Activated T-helper 1 cell treated with anti-CD3 and anti-CD28 coated beads, Interleukin-2, amount 50 U/mL, for 16 hours (primary cell): ENCODE measurements at regions not wholly inside any gene's neighbourhood (a gene's known extent, or its start where the extent isn't known, plus 50 kb on each side); places are given as distances from the start of the nearest gene placed in this dataset.
"Not testable (repeated sequence)": the region's sequence is repeated elsewhere in the genome, so short reads cannot be mapped to it uniquely, and the experiment has no call there.

Source experiments
- DNase-seq, 2 donors: peaks; one replicate each; pipeline ENCODE4 v3.0.0-alpha.2; 2020; ENCODE audit warnings: low read depth in 1 of 2, low spot score in 1 of 2

DNA sequence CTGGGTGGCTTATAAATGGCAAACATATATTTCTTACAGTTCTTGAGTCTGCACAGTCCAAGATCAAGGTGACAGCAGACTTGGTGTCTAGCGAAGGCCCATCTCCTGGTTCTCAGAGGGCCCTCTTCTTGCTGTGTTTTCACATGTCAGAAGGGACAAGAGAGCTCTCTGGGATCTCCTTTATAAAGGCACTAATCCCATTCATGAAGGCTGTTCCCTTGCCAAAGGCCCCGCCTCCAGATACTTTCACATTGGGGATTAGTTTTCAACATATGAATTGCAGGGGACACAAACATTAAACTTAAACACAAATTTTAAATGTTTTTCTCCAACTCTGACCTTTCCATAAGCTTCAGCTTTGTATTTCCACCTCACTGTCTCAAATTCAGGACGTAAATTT is 1135.0 kb upstream of the TENM3 start:
- no peak for DNase-seq

DNA sequence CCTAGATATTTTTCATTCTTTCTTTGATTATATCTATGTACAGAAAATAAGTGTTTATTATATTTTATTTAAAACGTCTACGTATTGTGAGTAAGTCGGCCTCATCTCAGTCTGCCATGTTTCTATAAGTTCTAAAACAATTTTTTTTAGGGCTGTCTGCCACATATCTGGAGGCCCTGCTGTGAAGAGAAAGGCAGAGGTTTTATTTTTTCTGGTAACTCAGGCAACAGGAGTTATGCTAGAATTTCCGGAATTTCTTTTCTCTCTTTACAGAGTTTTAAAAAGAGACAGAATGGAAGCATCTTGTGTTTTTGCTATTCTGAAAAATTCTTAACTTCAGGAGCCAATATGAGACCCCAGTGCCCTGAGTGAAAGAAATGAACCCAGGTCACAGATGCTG is 1124.0 kb upstream of the TENM3 start:
- no peak for DNase-seq

DNA sequence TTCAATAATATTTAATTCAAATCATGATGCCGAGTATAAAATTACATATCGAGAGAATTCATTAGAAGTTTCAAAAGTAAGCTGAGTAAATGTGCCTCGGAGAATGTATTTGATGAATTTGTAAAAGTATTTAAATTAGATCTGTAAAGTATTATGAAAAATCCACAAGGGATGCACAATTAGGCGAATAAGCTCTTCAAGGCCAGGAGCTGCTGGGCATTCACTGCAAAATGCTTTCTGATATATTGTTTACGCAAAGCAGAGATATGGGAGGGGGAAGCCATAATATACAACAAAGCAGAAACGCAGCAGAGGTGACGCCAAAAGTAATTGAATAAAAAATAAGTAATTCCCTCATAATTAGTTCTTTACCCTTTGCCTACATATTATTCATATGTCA is 1121.5 kb upstream of the TENM3 start:
- no peak for DNase-seq

- DNase-seq = no peak
These were observed 1116.0 kb upstream of the TENM3 start for GRCh38 chr4:181127171-181127570.

- DNase-seq = not testable (repeated sequence)
These were observed 1112.9 kb upstream of the TENM3 start for GRCh38 chr4:181130317-181130716.

DNA sequence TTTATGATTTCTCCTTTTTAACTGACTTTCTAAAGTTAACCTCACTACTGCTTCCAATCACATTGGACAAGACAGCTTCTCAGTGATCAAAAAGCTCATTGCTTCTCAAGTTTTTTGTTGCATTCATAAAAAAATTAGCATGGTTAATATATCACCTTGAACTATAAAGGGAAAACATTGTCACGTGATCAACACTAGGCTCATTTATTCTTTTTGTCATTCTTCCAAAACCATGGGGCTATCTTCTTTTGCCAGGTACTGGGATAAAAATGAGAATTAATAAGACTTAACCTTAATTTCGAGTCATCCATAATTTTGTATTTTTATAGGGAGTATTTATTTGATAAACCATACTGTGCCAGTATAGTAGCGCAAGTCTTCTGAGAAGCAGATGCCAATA is 1105.9 kb upstream of the TENM3 start:
- no peak for DNase-seq

GRCh38 chr4:181138116-181138515 is 1105.1 kb upstream of the TENM3 start:
- DNase-seq = no peak

GRCh38 chr4:181140037-181140603 is 1103.1 kb upstream of the TENM3 start:
- DNase-seq = no peak

GRCh38 chr4:181143250-181143854 is 1099.8 kb upstream of the TENM3 start:
- peak; percentile 34 to 42 for DNase-seq

GRCh38 chr4:181146051-181146450 is 1097.2 kb upstream of the TENM3 start:
- no peak for DNase-seq

- DNase-seq = no peak
These were observed 1095.7 kb upstream of the TENM3 start for GRCh38 chr4:181147416-181147951.

GRCh38 chr4:181148470-181148869 is 1094.7 kb upstream of the TENM3 start:
- DNase-seq = no peak

DNA sequence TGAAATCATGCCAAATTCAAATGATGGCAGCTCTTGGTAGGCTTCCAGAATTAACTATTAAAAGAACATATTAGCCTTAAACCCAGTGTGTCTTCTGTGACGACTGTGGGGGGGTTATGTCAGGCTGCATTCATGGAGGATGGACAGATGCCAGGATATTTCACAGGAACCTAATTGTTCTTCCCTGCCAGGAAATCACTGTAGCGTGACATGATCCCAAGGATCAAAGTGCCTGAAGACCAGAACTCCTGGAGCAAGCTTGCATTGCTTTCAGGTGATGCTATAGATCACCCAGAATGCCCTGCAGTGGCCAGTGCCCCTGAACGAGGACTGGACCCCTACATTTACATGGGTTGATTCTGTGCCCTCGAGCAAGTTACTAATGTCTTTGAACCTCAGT is 1093.0 kb upstream of the TENM3 start:
- DNase-seq = no peak

DNA sequence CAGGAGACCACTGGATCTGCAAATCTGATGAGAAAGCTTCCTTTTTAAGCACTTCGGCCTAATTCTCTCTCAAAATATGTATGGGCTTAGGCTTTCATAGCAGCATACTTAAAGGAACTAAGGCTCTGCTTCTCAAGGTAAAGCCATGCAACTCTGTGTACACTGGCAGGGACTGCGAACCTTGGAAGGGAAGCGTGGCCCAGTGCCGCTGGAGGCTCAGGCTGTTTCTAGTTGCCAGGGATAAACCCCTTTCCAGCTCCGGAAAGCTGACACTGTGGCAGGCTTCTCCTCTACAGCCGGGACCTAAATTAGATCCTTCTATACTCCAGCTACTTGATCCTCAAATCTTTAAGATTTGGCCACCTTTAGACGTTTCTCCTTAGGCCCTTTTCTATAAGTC is 1091.3 kb upstream of the TENM3 start:
- DNase-seq = no peak

- DNase-seq = no peak
These were observed 1085.6 kb upstream of the TENM3 start for GRCh38 chr4:181157647-181158046.

GRCh38 chr4:181158971-181159370 is 1084.2 kb upstream of the TENM3 start:
- DNase-seq = no peak

DNA sequence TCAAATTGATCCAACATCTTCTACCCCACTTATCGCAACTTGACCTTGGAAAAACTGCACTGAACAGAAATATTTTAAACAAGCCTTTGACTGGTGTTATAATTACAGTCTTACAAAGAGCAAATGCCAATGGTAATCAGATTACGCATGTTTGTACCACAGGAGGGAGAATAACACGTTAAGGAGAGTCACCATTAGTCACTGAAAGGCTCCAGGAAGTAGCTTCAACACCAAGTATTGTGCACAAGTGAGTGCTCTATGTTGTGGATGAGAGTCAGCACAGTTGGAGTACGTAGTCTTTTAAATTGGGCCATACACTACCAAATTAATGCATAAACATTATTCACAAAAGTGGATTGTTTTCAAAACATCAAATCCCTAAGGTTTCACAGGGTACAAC is 1081.5 kb upstream of the TENM3 start:
- no peak for DNase-seq

GRCh38 chr4:181162266-181162665 is 1080.9 kb upstream of the TENM3 start:
- DNase-seq = no peak

GRCh38 chr4:181162676-181163075 is 1080.5 kb upstream of the TENM3 start:
- no peak for DNase-seq

GRCh38 chr4:181166742-181167399 is 1076.3 kb upstream of the TENM3 start:
- no peak for DNase-seq

GRCh38 chr4:181168011-181168805 is 1075.0 kb upstream of the TENM3 start:
- DNase-seq = no peak

GRCh38 chr4:181173046-181173445 is 1070.2 kb upstream of the TENM3 start:
- no peak for DNase-seq
